HG02798 (cell line): ENCODE measurements at regions not wholly inside any gene's neighbourhood (a gene's known extent, or its start where the extent isn't known, plus 50 kb on each side); places are given as distances from the start of the nearest gene placed in this dataset.
"Not testable (repeated sequence)": the region's sequence is repeated elsewhere in the genome, so short reads cannot be mapped to it uniquely, and the experiment has no call there.

Experiments
- ATAC-seq: cut with Tn5 transposase; IDR thresholded peaks from one replicate; pipeline ENCODE4 v1.9.1; 2021; ENCODE audit warnings: mild to moderate bottlenecking; ENCODE audit not compliant: unreplicated experiment, poor library complexity

GRCh38 chrY:7588176-7588575 lies 676.6 kb upstream of the AMELY start:
- not testable (repeated sequence) for ATAC-seq

- no peak for ATAC-seq
These were observed 651.0 kb upstream of the AMELY start for GRCh38 chrY:7562541-7562940.

- no peak for ATAC-seq
These were observed 646.1 kb upstream of the AMELY start for GRCh38 chrY:7557675-7558074.

GRCh38 chrY:7555006-7555405 lies 643.5 kb upstream of the AMELY start:
- ATAC-seq, result no peak

GRCh38 chrY:7545060-7545459 lies 633.5 kb upstream of the AMELY start:
- no peak for ATAC-seq

DNA sequence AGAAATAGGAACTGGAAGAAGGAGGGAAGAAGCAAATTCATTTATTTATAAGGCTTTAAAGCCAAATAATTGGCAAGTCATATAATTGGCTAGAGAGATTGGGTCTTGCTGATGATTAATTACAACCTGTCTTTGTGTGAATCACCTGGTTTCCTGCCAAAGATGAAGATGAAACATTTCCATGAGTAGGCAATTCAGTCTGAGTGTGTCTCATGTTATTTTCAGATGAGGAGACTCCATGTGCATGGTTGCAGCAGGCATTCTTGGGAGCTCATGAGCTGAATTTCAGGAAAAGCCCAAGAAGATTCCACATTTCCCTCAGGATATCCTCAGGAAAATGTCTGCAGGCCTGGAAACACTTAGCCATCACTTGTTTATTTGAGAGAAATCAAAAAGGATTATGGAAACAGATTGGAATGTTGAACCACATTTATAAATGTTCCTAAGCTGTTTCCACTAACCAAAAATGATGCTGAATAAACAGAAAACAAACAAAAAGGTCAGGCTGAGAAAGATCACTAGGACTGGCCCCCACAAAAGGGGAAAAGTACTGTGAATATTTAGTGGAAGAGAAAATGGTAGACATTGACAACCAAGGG lies 632.7 kb upstream of the AMELY start:
- no peak for ATAC-seq

- ATAC-seq, result no peak
These were observed 632.0 kb upstream of the AMELY start for GRCh38 chrY:7543506-7543905.

DNA sequence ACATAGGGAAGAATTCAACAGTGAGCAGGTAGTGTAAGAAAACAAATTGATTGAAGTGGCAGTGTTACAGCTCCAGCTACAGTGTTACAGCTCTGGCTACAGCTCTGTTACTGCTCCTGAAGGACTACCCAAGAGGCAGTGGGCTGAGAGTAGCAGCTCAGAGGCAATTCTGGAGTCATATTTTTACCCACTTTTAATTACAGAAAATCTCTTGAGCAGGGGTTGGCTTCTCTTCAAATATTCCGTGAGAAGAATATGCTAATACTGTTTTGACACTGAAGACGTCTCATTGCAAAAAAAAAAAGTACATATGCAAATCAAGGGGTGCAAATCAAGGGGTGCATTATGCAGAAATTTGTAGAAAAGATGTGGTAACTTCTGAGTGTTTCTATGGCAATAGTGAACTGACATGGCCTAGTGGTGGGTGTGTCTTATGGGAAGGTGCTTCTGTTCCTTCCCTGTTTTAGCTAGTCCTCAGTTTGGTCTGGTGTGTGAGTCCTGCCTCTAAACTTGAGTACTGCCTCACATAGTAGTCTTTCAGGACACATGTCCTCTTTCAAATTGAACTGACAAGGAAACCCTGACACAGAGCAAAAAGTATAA lies 630.8 kb upstream of the AMELY start:
- ATAC-seq, result no peak

GRCh38 chrY:7529396-7529795 lies 617.8 kb upstream of the AMELY start:
- ATAC-seq, result no peak

- not testable (repeated sequence) for ATAC-seq
These were observed 616.0 kb upstream of the AMELY start for GRCh38 chrY:7527568-7527967.

GRCh38 chrY:7518387-7518786 lies 606.8 kb upstream of the AMELY start:
- no peak for ATAC-seq

DNA sequence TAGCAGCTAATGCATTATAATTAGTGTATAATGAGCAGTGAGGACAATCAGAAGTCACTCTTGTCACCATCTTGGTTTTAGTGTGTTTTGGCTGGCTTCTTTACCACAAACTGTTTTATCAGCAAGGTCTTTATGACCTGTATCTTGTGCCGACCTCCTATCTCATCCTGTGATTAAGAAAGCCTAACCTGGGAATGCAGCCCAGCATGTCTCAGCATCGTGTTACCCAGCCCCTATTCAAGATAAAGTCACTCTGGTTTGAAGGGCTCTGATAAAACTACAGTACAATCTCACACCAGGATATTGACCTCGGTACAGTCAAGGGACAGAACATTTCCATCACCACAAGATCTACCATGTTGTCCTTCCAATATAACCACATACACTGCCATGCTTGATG lies 604.7 kb upstream of the AMELY start:
- no peak for ATAC-seq

DNA sequence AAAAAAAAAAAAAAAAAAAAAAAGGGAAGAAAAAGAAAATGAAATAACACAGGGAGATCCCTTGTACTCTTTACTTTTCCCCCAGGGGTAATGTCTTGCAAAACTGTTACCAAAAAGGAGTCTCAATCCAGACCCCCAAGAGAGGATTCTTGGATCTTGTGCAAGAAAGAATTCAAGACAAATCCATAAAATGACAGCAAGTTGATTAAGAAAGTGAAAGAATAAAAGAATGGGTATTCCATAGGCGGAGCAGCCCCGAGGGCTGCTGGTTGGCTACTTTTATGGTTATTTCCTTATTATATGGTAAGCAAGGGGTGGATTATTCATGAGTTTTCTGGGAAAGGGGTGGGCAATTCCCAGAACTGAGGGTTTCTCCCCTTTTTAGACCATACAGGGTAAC lies 604.3 kb upstream of the AMELY start:
- ATAC-seq, result no peak

GRCh38 chrY:7502896-7503295 lies 591.3 kb upstream of the AMELY start:
- ATAC-seq, result no peak

GRCh38 chrY:7501236-7501635 lies 589.7 kb upstream of the AMELY start:
- ATAC-seq, result no peak

GRCh38 chrY:7496001-7496400 lies 584.4 kb upstream of the AMELY start:
- no peak for ATAC-seq

GRCh38 chrY:7484455-7485285 lies 573.1 kb upstream of the AMELY start:
- not testable (repeated sequence) for ATAC-seq

- ATAC-seq, result no peak
These were observed 560.4 kb upstream of the AMELY start for GRCh38 chrY:7471976-7472375.

- ATAC-seq, result no peak
These were observed 558.5 kb upstream of the AMELY start for GRCh38 chrY:7470037-7470436.

DNA sequence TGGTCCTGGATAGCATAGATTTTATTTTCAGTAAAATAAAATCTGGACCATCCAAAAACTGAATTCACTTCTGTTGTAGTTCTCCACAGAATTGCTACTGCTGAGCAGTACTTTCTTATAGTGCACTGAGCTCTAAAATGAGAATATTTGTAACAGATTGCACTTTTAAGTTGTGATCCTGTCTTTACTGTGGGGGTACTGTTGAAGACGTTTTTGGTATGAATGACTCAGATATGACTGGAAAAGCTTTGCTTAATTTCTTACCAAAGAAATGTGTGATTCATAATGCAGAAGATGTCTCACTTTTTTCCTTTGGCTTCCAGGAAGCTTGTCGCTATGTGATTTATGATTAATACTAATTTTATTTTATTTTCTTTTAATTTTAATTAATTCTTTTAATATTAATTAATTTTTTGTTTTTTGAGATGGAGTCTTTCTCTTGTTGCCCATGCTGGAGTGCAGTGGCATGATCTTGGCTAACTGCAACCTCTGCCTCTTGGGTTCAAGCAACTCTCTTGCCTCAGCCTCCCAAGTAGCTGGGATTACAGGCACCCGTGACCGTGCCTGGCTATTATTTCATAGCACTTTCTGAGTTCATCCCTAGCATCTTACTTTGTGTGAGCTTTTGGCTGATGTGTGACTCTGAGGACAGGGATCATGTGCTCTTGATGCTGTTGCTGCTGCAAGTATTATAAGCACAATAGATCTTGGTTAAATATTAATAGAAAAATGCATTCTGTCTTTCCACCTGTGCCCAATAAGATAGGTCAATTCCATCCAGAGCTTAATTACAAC lies 557.6 kb upstream of the AMELY start:
- no peak for ATAC-seq
